BE2C (cell line): ENCODE measurements at regions not wholly inside any gene's neighbourhood (a gene's known extent, or its start where the extent isn't known, plus 50 kb on each side); places are given as distances from the start of the nearest gene placed in this dataset.

Experiments
- DNase-seq: peaks from one replicate; pipeline ENCODE4 v3.0.0-alpha.2; 2020
- H3K27me3 ChIP-seq: fragments of 250-450 bp; sonication (Bioruptor Pico); 2 replicates; pipeline ENCODE4 v1.5.1; 2020; ENCODE audit warnings: mild to moderate bottlenecking
- H3K36me3 ChIP-seq: fragments of 250-450 bp; sonication (Bioruptor Pico); 2 replicates; pipeline ENCODE4 v1.5.1; 2020; ENCODE audit warnings: mild to moderate bottlenecking
- H3K4me1 ChIP-seq: fragments of 250-450 bp; sonication (Bioruptor Pico); 2 replicates; pipeline ENCODE4 v1.5.1; 2020
- H3K4me3 ChIP-seq: 2 replicates; pipeline ENCODE4 v1.5.1; 2011; ENCODE audit warnings: low read depth, low read length
- H3K9me3 ChIP-seq: fragments of 250-450 bp; sonication (Bioruptor Pico); 2 replicates; pipeline ENCODE4 v1.5.1; 2020
- CTCF ChIP-seq: IDR thresholded peaks from 2 replicates; pipeline ENCODE4 v1.5.1; 2012; ENCODE audit warnings: mild to moderate bottlenecking, low read depth, low read length

- Histone ChIP-seq H3K9me3 (no peaks in the 10 kb centered on the region), H3K36me3 (no peaks in the 10 kb centered on the region), H3K4me3 (no peak overlapping the region), H3K4me1 (no peaks in the 10 kb centered on the region), H3K27me3 (no peaks in the 10 kb centered on the region)
- no peak for DNase-seq
- no peak for TF ChIP-seq CTCF
Observed at GRCh38 chr5:147075187-147075586, 159.6 kb upstream of the STK32A start.

- Histone ChIP-seq H3K4me3 (no peak overlapping the region), H3K4me1 (no peaks in the 10 kb centered on the region), H3K27me3 (no peaks in the 10 kb centered on the region), H3K36me3 (no peaks in the 10 kb centered on the region), H3K9me3 (no peaks in the 10 kb centered on the region)
- no peak for TF ChIP-seq CTCF
- DNase-seq = no peak
Observed at GRCh38 chr5:147080391-147080790, 154.4 kb upstream of the STK32A start.

- Histone ChIP-seq H3K9me3 (no peaks in the 10 kb centered on the region), H3K4me3 (no peak overlapping the region), H3K4me1 (no peaks in the 10 kb centered on the region), H3K27me3 (no peaks in the 10 kb centered on the region), H3K36me3 (no peaks in the 10 kb centered on the region)
- no peak for DNase-seq
- no peak for TF ChIP-seq CTCF
Observed at GRCh38 chr5:147081311-147081764, 153.5 kb upstream of the STK32A start.

- Histone ChIP-seq H3K4me1 (no peaks in the 10 kb centered on the region), H3K27me3 (no peaks in the 10 kb centered on the region), H3K9me3 (no peaks in the 10 kb centered on the region), H3K36me3 (no peaks in the 10 kb centered on the region), H3K4me3 (no peak overlapping the region)
- no peak for TF ChIP-seq CTCF
- no peak for DNase-seq
Observed at GRCh38 chr5:147084702-147085101, 150.1 kb upstream of the STK32A start.

- H3K36me3 ChIP-seq = no peaks in the 10 kb centered on the region
- no peaks in the 10 kb centered on the region for H3K9me3 ChIP-seq
- no peaks in the 10 kb centered on the region for H3K27me3 ChIP-seq
- H3K4me3 ChIP-seq = no peak overlapping the region
- H3K4me1 ChIP-seq = no peaks in the 10 kb centered on the region
- DNase-seq = no peak
- no peak for TF ChIP-seq CTCF
Observed at GRCh38 chr5:147085409-147085808, 149.4 kb upstream of the STK32A start.

GRCh38 chr5:147092044-147092443 lies 142.8 kb upstream of the STK32A start:
- TF ChIP-seq CTCF = no peak
- H3K4me1 ChIP-seq = no peaks in the 10 kb centered on the region; the same call in 1 of the 2 replicates
- no peak overlapping the region for H3K4me3 ChIP-seq
- no peaks in the 10 kb centered on the region for H3K36me3 ChIP-seq
- no peak for DNase-seq
- H3K9me3 ChIP-seq = no peaks in the 10 kb centered on the region
- no peaks in the 10 kb centered on the region for H3K27me3 ChIP-seq
